Heart left ventricle (tissue), 16 donors: ENCODE measurements at regions not wholly inside any gene's neighbourhood (a gene's known extent, or its start where the extent isn't known, plus 50 kb on each side); places are given as distances from the start of the nearest gene placed in this dataset.

Experiments used
- ATAC-seq, 4 donors: fragments of 200-7000 bp; cut with Tn5 transposase; one replicate each; pipeline ENCODE4 v1.9.1; 2020 to 2022; ENCODE audit warnings: moderate library complexity in 4 of 4, mild to moderate bottlenecking in 3 of 4, moderate number of reproducible peaks in 1 of 4
- DNase-seq, 5 donors: peaks; one replicate each; pipeline ENCODE4 v3.0.0-alpha.2; 2020
- H3K27ac ChIP-seq, 12 donors: fragments of 200-600 bp; sonication (generic) in 4 of 12; one replicate each; pipeline versions ENCODE4 v1.5.0 to v1.8.0; 2016 to 2022; ENCODE audit warnings: mild to moderate bottlenecking in 2 of 12
- H3K27me3 ChIP-seq, 9 donors: fragments of 200-600 bp; sonication (generic) in 2 of 9; one replicate each; pipeline versions ENCODE4 v1.5.1 to v1.8.0; 2016 to 2022; ENCODE audit warnings: mild to moderate bottlenecking in 3 of 9
- H3K36me3 ChIP-seq, 9 donors: fragments of 200-600 bp; sonication (generic) in 2 of 9; one replicate each; pipeline versions ENCODE4 v1.5.0 to v1.8.0; 2018 to 2022; ENCODE audit warnings: mild to moderate bottlenecking in 2 of 9
- H3K4me1 ChIP-seq, 12 donors: fragments of 200-600 bp; sonication (generic) in 4 of 12; one replicate each; pipeline versions ENCODE4 v1.5.0 to v1.8.0; 2016 to 2022; ENCODE audit warnings: mild to moderate bottlenecking in 3 of 12
- H3K4me3 ChIP-seq, 12 donors: fragments of 200-600 bp; sonication (generic) in 4 of 12; one replicate each; pipeline versions ENCODE4 v1.5.0 to v1.8.0; 2017 to 2022; ENCODE audit warnings: mild to moderate bottlenecking in 9 of 12, moderate library complexity in 4 of 12
- H3K9me3 ChIP-seq, 12 donors: fragments of 200-600 bp; sonication (generic) in 4 of 12; one replicate each; pipeline versions ENCODE4 v1.5.0 to v1.8.0; 2016 to 2022; ENCODE audit warnings: mild to moderate bottlenecking in 1 of 12
- POLR2A ChIP-seq, 2 donors: fragments of 450-650 bp; IDR thresholded peaks; one replicate each; pipeline ENCODE4 v1.6.1; 2017; ENCODE audit warnings: antibody characterized with exemption in 2 of 2, mild to moderate bottlenecking in 2 of 2, moderate library complexity in 2 of 2
- WGBS, 4 donors: extraction: QIAGEN DNeasy Blood & Tissue Kit in 2 of 4; methylation state at CpG; one replicate each; pipeline versions ENCODE4 v1.1.5 to v1.1.7; 2013 to 2018; 5-methylcytosine and 5-hydroxymethylcytosine counted together
- intact Hi-C, 10 donors: fragments of 100-400 bp; cut with DNase I; formaldehyde crosslinking; loops; one replicate each; pipeline versions ENCODE4 v1.11.1 to v1.14.2; 2022
- TF ChIP-seq, protein P1 (sequence below), 12 donors: fragments of 200-600 bp; sonication (generic) in 4 of 12; IDR thresholded peaks; one replicate each; pipeline versions ENCODE4 v1.5.0 to v1.8.0; 2018 to 2022; ENCODE audit warnings: antibody characterized with exemption in 12 of 12, mild to moderate bottlenecking in 5 of 12
- donor health status: ischemic (EF 13 %, LVEDD 7.1; RV severe dilation, severe dysfunction).
- donor health status: healthy with polysubstance abuse.
- donor health status: DM: no; HTN: yes; CAD: no.
- donor health status: DM: no; HTN: no; CAD: no.
- donor health status: ischemic (EF 25% LVEDD 6.9; RV normal size, moderate dysfunction).
- donor health status: ischemic (EF 25% LVEDD 5.7; RV mildly dilated, moderate dysfunction).
- donor health status: healthy.
- donor health status: DM: yes; HTN: yes; CAD: no.
- donor health status: ischemic (EF 35%, LVEDD 5.7; RV mildly dilated, moderate dysfunction).
- donor health status: nonischemic (EF 11% LVEDD 7.7; RV severe dilation, severe dysfunction).
- donor health status: DM: yes; HTN: yes; CAD: no.
- donor health status: PGD.
- donor health status: ischemic (EF 29% LVEDD 5.4; RV normal size, mild dysfunction).
- donor health status: nonischemic (EF 23%, LVEDD 6.1; RV moderate dilation, normal function).

DNA sequence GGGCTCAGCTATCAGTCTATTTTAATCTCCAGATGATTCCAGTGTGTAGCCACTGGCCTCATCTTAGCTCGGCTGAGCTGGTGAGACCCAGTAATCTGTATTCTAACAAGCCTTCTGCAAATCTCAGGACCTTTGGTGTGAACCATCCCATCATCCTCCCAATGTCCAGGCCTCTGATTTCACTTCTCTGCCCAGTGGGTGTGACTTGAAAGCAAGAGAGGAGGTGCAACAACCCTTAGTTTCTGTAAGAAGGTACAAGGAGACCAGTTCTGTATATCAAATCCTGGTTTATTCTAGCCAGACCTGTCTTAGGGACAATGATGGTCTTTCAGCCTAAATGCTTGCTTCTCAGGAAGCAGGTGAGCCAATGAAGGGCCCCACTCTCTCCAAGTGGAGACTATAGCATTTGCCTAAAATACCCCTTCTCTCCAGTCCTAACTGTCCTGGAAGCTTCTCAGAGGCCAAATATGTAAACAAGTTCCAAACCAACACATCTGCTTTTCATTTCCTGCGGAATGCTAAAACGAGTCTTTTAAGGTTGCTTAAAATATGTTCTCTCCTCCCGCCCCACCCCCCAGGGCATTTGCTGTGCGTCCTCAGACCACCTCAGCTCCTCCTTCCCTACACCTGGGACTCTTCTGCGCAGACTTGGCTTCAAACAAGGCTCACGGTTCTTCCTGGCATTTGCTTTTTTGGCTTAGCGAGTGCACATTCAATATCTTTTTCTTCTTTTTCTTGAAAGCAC lies 78.4 kb upstream of the FUT8 start:
- H3K9me3 ChIP-seq, result no peaks in the 10 kb centered on the region
- DNase-seq (peak in 1 of 5 donors; percentile 19), ATAC-seq (peak in 1 of 4 donors; percentile 18)
- peaks cover 0 to 49% (median 8%) of the 10 kb centered on the region in 12 donors for H3K4me1 ChIP-seq
- intact Hi-C loops, result no loop called here
- WGBS, 4 donors, result 59 to 67% (median 63%) methylated on average over 8 of the region's 8 CpGs
- H3K27ac ChIP-seq, result no peak overlapping the region
- H3K27me3 ChIP-seq, result no peaks in the 10 kb centered on the region
- H3K4me3 ChIP-seq, result no peak overlapping the region
- TF ChIP-seq, protein P1, sequence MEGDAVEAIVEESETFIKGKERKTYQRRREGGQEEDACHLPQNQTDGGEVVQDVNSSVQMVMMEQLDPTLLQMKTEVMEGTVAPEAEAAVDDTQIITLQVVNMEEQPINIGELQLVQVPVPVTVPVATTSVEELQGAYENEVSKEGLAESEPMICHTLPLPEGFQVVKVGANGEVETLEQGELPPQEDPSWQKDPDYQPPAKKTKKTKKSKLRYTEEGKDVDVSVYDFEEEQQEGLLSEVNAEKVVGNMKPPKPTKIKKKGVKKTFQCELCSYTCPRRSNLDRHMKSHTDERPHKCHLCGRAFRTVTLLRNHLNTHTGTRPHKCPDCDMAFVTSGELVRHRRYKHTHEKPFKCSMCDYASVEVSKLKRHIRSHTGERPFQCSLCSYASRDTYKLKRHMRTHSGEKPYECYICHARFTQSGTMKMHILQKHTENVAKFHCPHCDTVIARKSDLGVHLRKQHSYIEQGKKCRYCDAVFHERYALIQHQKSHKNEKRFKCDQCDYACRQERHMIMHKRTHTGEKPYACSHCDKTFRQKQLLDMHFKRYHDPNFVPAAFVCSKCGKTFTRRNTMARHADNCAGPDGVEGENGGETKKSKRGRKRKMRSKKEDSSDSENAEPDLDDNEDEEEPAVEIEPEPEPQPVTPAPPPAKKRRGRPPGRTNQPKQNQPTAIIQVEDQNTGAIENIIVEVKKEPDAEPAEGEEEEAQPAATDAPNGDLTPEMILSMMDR (IDR thresholded peaks at IDR 0.05), result no peak
- TF ChIP-seq POLR2A (IDR thresholded peaks at IDR 0.05), result no peak
- no peaks in the 10 kb centered on the region for H3K36me3 ChIP-seq

DNA sequence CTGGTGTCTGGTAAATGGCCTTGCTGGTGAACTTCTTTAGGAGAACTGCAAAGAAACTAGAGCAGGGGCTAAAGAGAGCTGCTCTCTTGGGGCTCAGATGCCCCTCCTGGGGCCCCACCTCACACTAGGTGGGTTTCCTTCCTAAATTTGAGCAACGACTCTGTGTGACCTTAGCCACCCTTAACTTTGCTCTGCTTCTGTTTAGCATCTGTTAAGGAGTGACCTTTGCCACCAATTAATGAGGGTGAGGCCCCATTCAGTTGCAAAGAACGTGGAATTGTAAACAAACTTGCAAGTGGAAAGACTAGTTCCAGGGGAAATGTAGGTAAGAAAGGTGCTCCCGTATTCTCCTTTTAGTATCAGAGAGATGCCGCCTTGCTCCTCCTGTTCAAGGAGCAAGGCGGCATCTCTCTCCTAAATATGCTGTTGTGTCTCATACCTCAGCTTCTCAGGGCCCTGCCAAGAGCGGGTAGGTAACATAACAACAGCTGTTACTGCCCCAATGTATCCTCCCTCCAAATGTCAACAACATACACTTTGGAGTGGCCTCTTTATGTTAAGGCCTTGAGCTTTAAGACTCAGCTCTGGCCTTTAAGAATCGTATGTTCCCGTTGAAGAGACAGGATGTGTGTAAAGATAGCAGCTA lies 77.6 kb upstream of the FUT8 start:
- TF ChIP-seq, protein P1 (IDR thresholded peaks at IDR 0.05), result no peak
- TF ChIP-seq POLR2A (IDR thresholded peaks at IDR 0.05), result no peak

DNA sequence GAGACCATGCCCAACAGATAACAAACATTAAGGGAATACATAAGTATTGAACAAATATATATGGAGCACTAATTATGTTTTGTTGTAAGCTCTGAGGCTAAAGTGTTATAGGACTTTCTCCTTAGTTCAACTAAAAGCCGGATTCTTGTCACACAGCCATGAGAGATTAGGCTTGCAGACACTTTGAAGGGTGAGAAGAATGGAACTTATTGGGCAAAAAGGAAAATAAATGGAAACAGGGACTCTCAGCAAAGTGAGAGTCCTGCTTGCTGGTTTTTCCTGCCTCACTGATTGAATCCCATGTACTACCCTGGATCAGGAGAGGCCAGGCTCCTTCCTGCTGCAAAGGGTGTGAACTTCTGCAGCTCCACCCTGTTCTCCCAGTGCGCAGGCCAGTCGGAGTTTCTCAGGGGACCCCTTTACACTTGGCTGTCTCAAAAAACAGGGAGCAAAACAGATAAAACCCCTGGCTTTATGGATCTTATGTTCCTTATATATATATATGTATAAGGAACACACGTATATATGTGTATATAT lies 77.1 kb upstream of the FUT8 start:
- WGBS, 4 donors, result 64 to 78% (median 73%) methylated on average over 4 of the region's 4 CpGs
- Histone ChIP-seq H3K9me3 (no peaks in the 10 kb centered on the region), H3K27me3 (no peaks in the 10 kb centered on the region), H3K4me3 (no peak overlapping the region), H3K27ac (no peak overlapping the region), H3K36me3 (no peaks in the 10 kb centered on the region), H3K4me1 (peaks cover 0 to 42% (median 7%) of the 10 kb centered on the region in 12 donors)
- ATAC-seq (peak in 1 of 4 donors; percentile 53), DNase-seq (no peak)
- intact Hi-C loops, result no loop called here
- TF ChIP-seq POLR2A (IDR thresholded peaks at IDR 0.05), result no peak
- TF ChIP-seq, protein P1 (IDR thresholded peaks at IDR 0.05), result no peak

More for the DNA sequence above, 77.6 kb upstream of the FUT8 start:
- Histone ChIP-seq H3K36me3 (no peaks in the 10 kb centered on the region), H3K4me3 (no peak overlapping the region), H3K9me3 (no peaks in the 10 kb centered on the region), H3K27me3 (no peaks in the 10 kb centered on the region), H3K4me1 (peaks cover 0 to 48% (median 8%) of the 10 kb centered on the region in 12 donors), H3K27ac (no peak overlapping the region)
- ATAC-seq (no peak), DNase-seq (no peak)
- 58 to 67% (median 67%) methylated on average over 8 of the region's 8 CpGs for WGBS, 4 donors
- intact Hi-C loops, result no loop called here

- Histone ChIP-seq H3K27ac (no peak overlapping the region), H3K27me3 (no peaks in the 10 kb centered on the region), H3K9me3 (no peaks in the 10 kb centered on the region), H3K4me1 (peaks cover 0 to 39% (median 7%) of the 10 kb centered on the region in 12 donors), H3K4me3 (no peak overlapping the region), H3K36me3 (no peaks in the 10 kb centered on the region)
- intact Hi-C loops, result no loop called here
- 69 to 95% (median 79%) methylated on average over 2 of the region's 2 CpGs for WGBS, 4 donors
- TF ChIP-seq, protein P1 (IDR thresholded peaks at IDR 0.05), result no peak
- no peak for TF ChIP-seq POLR2A (IDR thresholded peaks at IDR 0.05)
- no peak for ATAC-seq
- DNase-seq, result no peak
Observed at GRCh38 chr14:65336191-65336591, 76.3 kb upstream of the FUT8 start.
